ENCODE measurements at regions not wholly inside any gene's neighbourhood (a gene's known extent, or its start where the extent isn't known, plus 50 kb on each side); places are given as distances from the start of the nearest gene placed in this dataset.

DNA sequence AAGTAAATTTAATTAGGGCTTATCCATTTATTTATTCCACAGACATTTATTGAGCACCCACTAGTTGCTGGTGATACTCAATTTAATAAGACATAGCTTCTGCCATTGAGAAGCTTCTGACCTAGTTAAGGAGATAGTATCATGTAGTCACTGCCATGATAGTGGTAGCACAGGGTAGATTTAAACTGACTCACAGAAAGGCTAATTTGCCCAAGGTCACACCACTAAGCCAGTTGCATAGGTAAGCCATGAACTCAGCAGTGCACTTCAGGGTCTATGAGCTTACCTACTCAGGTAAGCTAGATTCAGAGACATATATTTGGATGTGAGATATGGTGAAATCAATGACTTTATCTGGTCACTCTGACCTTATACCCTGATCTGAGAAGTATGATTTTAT, 168.4 kb downstream of the TNFSF18 start:
- Histone ChIP-seq H3K36me3 (ENCODE audit: low read depth) (no peaks in the 10 kb centered on the region), H2AFZ (no peak overlapping the region), H3K4me3 (no peak overlapping the region), H3K27me3 (replicated peaks; ENCODE audit: insufficient read depth) (no peaks in the 10 kb centered on the region), H4K20me1 (ENCODE audit: insufficient read depth) (no peaks in the 10 kb centered on the region), H3F3A (ENCODE audit: insufficient read depth) (peaks cover 37% of the 10 kb centered on the region), H3K9me3 (ENCODE audit: low read depth) (no peaks in the 10 kb centered on the region), H3K79me2 (ENCODE audit: insufficient read depth) (no peaks in the 10 kb centered on the region), H3K4me1 (ENCODE audit: insufficient read depth) (peaks cover 44% of the 10 kb centered on the region), H3K27ac (no peak overlapping the region), H3K9me2 (ENCODE audit: insufficient read depth) (no peaks in the 10 kb centered on the region), H3K4me2 (ENCODE audit: unreplicated experiment) (no peak overlapping the region), H3K9ac (no peak overlapping the region)
- DNase-seq, result no peak
- TF ChIP-seq EZH2 (IDR thresholded peaks at IDR 0.05; ENCODE audit: insufficient read depth, poor library complexity, severe bottlenecking) (no peak), EZH2phosphoT487 (IDR thresholded peaks at IDR 0.05; ENCODE audit: insufficient read depth, low read depth) (no peak)
- in situ Hi-C loops (cut with MboI), result no loop called here

DNA sequence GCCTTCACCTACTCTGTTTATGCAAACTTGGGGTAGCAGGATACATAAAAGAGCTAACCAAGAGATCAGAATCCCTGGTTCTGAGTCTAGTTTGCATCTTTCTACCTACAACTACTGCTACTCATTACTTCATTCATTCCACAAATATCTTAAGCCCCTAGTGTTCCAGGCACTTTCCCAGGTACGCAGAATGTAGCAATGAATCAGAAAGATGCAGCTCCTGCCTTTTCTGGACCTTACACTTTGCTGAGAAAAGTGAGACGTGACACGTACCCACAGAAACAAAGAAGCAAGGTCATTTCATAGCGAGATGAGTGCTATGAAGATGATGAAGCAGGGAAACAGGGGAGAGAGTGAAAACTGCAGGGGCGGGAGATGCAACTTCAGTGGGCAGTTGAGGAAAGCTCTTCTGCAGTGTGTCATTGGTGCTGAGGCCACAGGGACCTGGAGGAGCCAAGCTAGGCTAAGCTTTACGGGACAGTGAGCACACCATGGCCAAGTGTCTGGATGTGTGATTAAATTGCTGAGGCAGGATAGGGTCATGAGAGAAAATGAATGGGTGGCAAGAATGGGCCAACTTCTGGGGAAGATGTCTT, 167.9 kb downstream of the TNFSF18 start:
- no peak overlapping the region for H3K4me2 ChIP-seq (ENCODE audit: unreplicated experiment)
- in situ Hi-C loops (cut with MboI), result no loop called here
- H3K9ac ChIP-seq, result no peak overlapping the region
- peaks cover 37% of the 10 kb centered on the region for H3F3A ChIP-seq (ENCODE audit: insufficient read depth)
- no peak for DNase-seq
- no peaks in the 10 kb centered on the region for H3K9me3 ChIP-seq (ENCODE audit: low read depth)
- H3K4me3 ChIP-seq, result no peak overlapping the region
- H3K27me3 ChIP-seq (replicated peaks; ENCODE audit: insufficient read depth), result no peaks in the 10 kb centered on the region
- TF ChIP-seq EZH2 (IDR thresholded peaks at IDR 0.05; ENCODE audit: insufficient read depth, poor library complexity, severe bottlenecking), result no peak
- TF ChIP-seq EZH2phosphoT487 (IDR thresholded peaks at IDR 0.05; ENCODE audit: insufficient read depth, low read depth), result no peak
- H3K9me2 ChIP-seq (ENCODE audit: insufficient read depth), result no peaks in the 10 kb centered on the region
- H3K79me2 ChIP-seq (ENCODE audit: insufficient read depth), result no peaks in the 10 kb centered on the region
- 84 to 88% methylated on average over 6 of the region's 6 CpGs for WGBS, 2 experiments (ENCODE audit: low coverage in 1 of 2, low lambda C conversion rate in 2 of 2, missing lambda C conversion rate in 2 of 2)
- peaks cover 44% of the 10 kb centered on the region for H3K4me1 ChIP-seq (ENCODE audit: insufficient read depth)
- no peaks in the 10 kb centered on the region for H3K36me3 ChIP-seq (ENCODE audit: low read depth)
- H3K27ac ChIP-seq, result peak overlapping the region; percentile 27
- no peaks in the 10 kb centered on the region for H4K20me1 ChIP-seq (ENCODE audit: insufficient read depth)
- H2AFZ ChIP-seq, result no peak overlapping the region

DNA sequence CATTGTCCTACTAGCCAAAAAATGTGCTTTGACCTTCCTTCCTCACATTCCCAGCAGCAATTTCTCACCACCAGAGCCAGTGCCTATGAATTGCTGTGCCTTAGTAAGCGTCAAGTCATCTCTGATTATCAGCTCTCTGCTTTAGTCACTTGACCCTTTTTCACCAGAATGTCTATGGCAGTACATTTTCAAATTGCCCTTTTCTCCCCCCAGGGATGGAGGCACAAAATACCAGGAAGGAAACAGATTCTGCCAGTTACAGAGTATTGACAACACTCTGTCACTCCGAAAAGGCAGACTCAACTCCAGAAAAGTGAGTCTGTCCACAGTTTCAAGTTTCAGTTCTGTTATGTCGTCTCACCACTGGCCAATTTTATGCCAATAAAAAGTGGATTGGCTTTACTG, 167.4 kb downstream of the TNFSF18 start:
- H2AFZ ChIP-seq, result no peak overlapping the region
- peak overlapping the region; percentile 2 for H3K4me2 ChIP-seq (ENCODE audit: unreplicated experiment)
- no peaks in the 10 kb centered on the region for H3K36me3 ChIP-seq (ENCODE audit: low read depth)
- TF ChIP-seq EZH2phosphoT487 (IDR thresholded peaks at IDR 0.05; ENCODE audit: insufficient read depth, low read depth) (no peak), EZH2 (IDR thresholded peaks at IDR 0.05; ENCODE audit: insufficient read depth, poor library complexity, severe bottlenecking) (no peak)
- no peaks in the 10 kb centered on the region for H3K9me3 ChIP-seq (ENCODE audit: low read depth)
- H3K4me1 ChIP-seq (ENCODE audit: insufficient read depth), result peaks cover 44% of the 10 kb centered on the region
- H3K9ac ChIP-seq, result no peak overlapping the region
- DNase-seq, result peak; percentile 69
- peaks cover 37% of the 10 kb centered on the region for H3F3A ChIP-seq (ENCODE audit: insufficient read depth)
- H3K4me3 ChIP-seq, result no peak overlapping the region
- no peaks in the 10 kb centered on the region for H3K27me3 ChIP-seq (replicated peaks; ENCODE audit: insufficient read depth)
- in situ Hi-C loops (cut with MboI), result no loop called here
- no peaks in the 10 kb centered on the region for H3K9me2 ChIP-seq (ENCODE audit: insufficient read depth)
- peak overlapping the region; percentile 27 for H3K27ac ChIP-seq
- WGBS, 2 experiments (ENCODE audit: low coverage in 1 of 2, low lambda C conversion rate in 2 of 2, missing lambda C conversion rate in 2 of 2), result 79 to 82% methylated on average over 3 of the region's 3 CpGs
- no peaks in the 10 kb centered on the region for H4K20me1 ChIP-seq (ENCODE audit: insufficient read depth)
- no peaks in the 10 kb centered on the region for H3K79me2 ChIP-seq (ENCODE audit: insufficient read depth)

DNA sequence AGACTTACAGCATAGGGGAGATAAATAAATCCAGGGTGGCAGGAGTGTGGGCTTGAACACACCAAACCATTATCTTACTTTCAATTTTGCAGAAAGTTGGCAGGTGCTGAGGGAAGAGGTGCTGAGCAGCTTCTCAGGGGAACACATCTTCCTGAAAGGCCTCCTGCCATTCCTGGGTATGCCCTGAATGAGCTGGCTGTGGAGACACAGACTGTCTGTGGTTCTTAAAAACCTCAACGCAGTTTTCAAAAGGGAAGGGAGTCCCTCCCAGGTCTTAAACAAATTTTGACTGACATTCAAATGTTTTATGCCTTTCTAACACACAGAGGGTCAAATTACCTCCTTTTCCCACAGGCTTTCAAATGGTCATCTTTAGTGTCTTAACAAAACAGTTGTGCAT, 166.9 kb downstream of the TNFSF18 start:
- Histone ChIP-seq H3K9me2 (ENCODE audit: insufficient read depth) (no peaks in the 10 kb centered on the region), H3K36me3 (ENCODE audit: low read depth) (no peaks in the 10 kb centered on the region), H4K20me1 (ENCODE audit: insufficient read depth) (no peaks in the 10 kb centered on the region), H2AFZ (no peak overlapping the region), H3K9ac (no peak overlapping the region), H3K27ac (peak overlapping the region; percentile 27; the same call in 1 of the 2 replicates), H3K79me2 (ENCODE audit: insufficient read depth) (no peaks in the 10 kb centered on the region), H3K9me3 (ENCODE audit: low read depth) (no peaks in the 10 kb centered on the region), H3K4me2 (ENCODE audit: unreplicated experiment) (peak overlapping the region; percentile 2), H3K4me3 (no peak overlapping the region), H3F3A (ENCODE audit: insufficient read depth) (peaks cover 37% of the 10 kb centered on the region), H3K4me1 (ENCODE audit: insufficient read depth) (peaks cover 44% of the 10 kb centered on the region), H3K27me3 (replicated peaks; ENCODE audit: insufficient read depth) (no peaks in the 10 kb centered on the region)
- in situ Hi-C loops (cut with MboI), result no loop called here
- WGBS, 2 experiments (ENCODE audit: low coverage in 1 of 2, low lambda C conversion rate in 2 of 2, missing lambda C conversion rate in 2 of 2), result 22 to 29% methylated on average over 1 of the region's 1 CpG
- TF ChIP-seq EZH2 (IDR thresholded peaks at IDR 0.05; ENCODE audit: insufficient read depth, poor library complexity, severe bottlenecking) (no peak), EZH2phosphoT487 (IDR thresholded peaks at IDR 0.05; ENCODE audit: insufficient read depth, low read depth) (no peak)
- no peak for DNase-seq

DNA sequence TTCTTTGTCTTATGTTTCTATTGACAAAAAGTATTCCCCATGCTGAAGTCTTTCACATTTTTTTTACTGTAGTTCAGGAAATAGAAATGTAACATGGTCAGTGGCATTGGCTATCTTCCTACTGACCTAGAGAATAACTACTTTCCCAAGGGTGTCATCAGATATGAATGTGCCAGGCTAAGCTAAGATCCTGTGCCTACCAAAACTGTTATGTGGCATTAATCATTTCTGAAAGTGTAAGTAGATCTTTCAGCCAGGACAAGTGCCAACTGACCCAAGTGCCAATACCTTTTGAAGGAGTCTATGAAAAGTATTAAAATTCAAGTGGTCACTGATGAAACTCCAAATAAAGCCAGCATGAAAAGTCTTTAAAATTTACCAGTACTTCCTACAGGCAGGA, 165.3 kb downstream of the TNFSF18 start:
- H4K20me1 ChIP-seq (ENCODE audit: insufficient read depth), result no peaks in the 10 kb centered on the region
- peak overlapping the region; percentile 42 for H3K27ac ChIP-seq
- no peaks in the 10 kb centered on the region for H3K9me3 ChIP-seq (ENCODE audit: low read depth)
- no peak overlapping the region for H3K4me2 ChIP-seq (ENCODE audit: unreplicated experiment)
- DNase-seq, result peak; percentile 73
- no peak overlapping the region for H3K9ac ChIP-seq
- in situ Hi-C loops (cut with MboI), result no loop called here
- H3K9me2 ChIP-seq (ENCODE audit: insufficient read depth), result no peaks in the 10 kb centered on the region
- no peak overlapping the region for H3K4me3 ChIP-seq
- no peaks in the 10 kb centered on the region for H3K36me3 ChIP-seq (ENCODE audit: low read depth)
- H3F3A ChIP-seq (ENCODE audit: insufficient read depth), result peaks cover 37% of the 10 kb centered on the region
- TF ChIP-seq EZH2phosphoT487 (IDR thresholded peaks at IDR 0.05; ENCODE audit: insufficient read depth, low read depth), result no peak
- TF ChIP-seq EZH2 (IDR thresholded peaks at IDR 0.05; ENCODE audit: insufficient read depth, poor library complexity, severe bottlenecking), result no peak
- H3K79me2 ChIP-seq (ENCODE audit: insufficient read depth), result no peaks in the 10 kb centered on the region
- peaks cover 44% of the 10 kb centered on the region for H3K4me1 ChIP-seq (ENCODE audit: insufficient read depth)
- H2AFZ ChIP-seq, result no peak overlapping the region
- no peaks in the 10 kb centered on the region for H3K27me3 ChIP-seq (replicated peaks; ENCODE audit: insufficient read depth)

Data from GM23248 (cell line).